Right lobe of liver (tissue), 4 donors: ENCODE measurements at regions not wholly inside any gene's neighbourhood (a gene's known extent, or its start where the extent isn't known, plus 50 kb on each side); places are given as distances from the start of the nearest gene placed in this dataset.

Source experiments
- CTCF ChIP-seq, 4 donors: fragments of 200-600 bp in 3 of 4; fragments of 450-650 bp in 1 of 4; IDR thresholded peaks; one replicate each; pipeline versions ENCODE4 v1.5.1 to v1.8.0; 2016 to 2022; ENCODE audit warnings: antibody characterized with exemption in 4 of 4, mild to moderate bottlenecking in 2 of 4
- POLR2A ChIP-seq: fragments of 450-650 bp; IDR thresholded peaks from one replicate; pipeline ENCODE4 v1.6.1; 2017; ENCODE audit warnings: antibody characterized with exemption, mild to moderate bottlenecking
- donor health status: DM: no; HTN: no; CAD: no.
- donor health status: DM: no; HTN: no; CAD: no.
- donor health status: DM: no; HTN: yes; CAD: no.

GRCh38 chr1:219784660-219785381 is 143.5 kb downstream of the SLC30A10 start:
- no peak for TF ChIP-seq CTCF (IDR thresholded peaks at IDR 0.05)
- TF ChIP-seq POLR2A = no peak
